Esophagus squamous epithelium (tissue), 5 donors: ENCODE measurements at regions not wholly inside any gene's neighbourhood (a gene's known extent, or its start where the extent isn't known, plus 50 kb on each side); places are given as distances from the start of the nearest gene placed in this dataset.
"Not testable (repeated sequence)": the region's sequence is repeated elsewhere in the genome, so short reads cannot be mapped to it uniquely, and the experiment has no call there.

Experiments
- DNase-seq: peaks from one replicate; lab custom pipeline; 2025; lab: John Stamatoyannopoulos, UW
- H3K27ac ChIP-seq, 4 donors: fragments of 200-600 bp; sonication (generic); one replicate each; pipeline ENCODE4 v1.5.1; 2016 to 2019; ENCODE audit warnings: mild to moderate bottlenecking in 1 of 4
- H3K27me3 ChIP-seq, 4 donors: fragments of 200-600 bp; sonication (generic); 1 replicate in 3 of 4; 2 replicates in 1 of 4; pipeline versions ENCODE4 v1.5.1 to v1.6.0; 2017 to 2021; ENCODE audit warnings: antibody characterized with exemption in 1 of 4
- H3K36me3 ChIP-seq, 3 donors: fragments of 200-600 bp; sonication (generic); one replicate each; pipeline ENCODE4 v1.5.1; 2016 to 2019
- H3K4me1 ChIP-seq, 3 donors: fragments of 200-600 bp; sonication (generic); one replicate each; pipeline ENCODE4 v1.5.1; 2017 to 2019
- H3K4me3 ChIP-seq, 4 donors: fragments of 200-600 bp; sonication (generic); 1 replicate in 3 of 4; 2 replicates in 1 of 4; pipeline ENCODE4 v1.5.1; 2016 to 2019; ENCODE audit warnings: mild to moderate bottlenecking in 2 of 4, moderate library complexity in 1 of 4
- H3K9me3 ChIP-seq, 3 donors: fragments of 200-600 bp; sonication (generic); one replicate each; pipeline ENCODE4 v1.5.1; 2016 to 2019
- POLR2A ChIP-seq, 4 donors: fragments of 450-650 bp; IDR thresholded peaks; one replicate each; pipeline ENCODE4 v1.6.1; 2017; ENCODE audit warnings: antibody characterized with exemption in 4 of 4, mild to moderate bottlenecking in 4 of 4, moderate library complexity in 3 of 4
- WGBS, 2 donors: methylation state at CpG; one replicate each; pipeline ENCODE4 v1.1.5; 2018; 5-methylcytosine and 5-hydroxymethylcytosine counted together
- intact Hi-C: fragments of 100-400 bp; cut with DNase I; formaldehyde crosslinking; loops from one replicate; pipeline ENCODE4 v1.15.0; 2022
- TF ChIP-seq, protein P1 (sequence below), 6 experiments: fragments of 450-650 bp in 4 of 6; fragments of 200-600 bp in 2 of 6; sonication (generic) in 2 of 6; IDR thresholded peaks; one replicate each; pipeline ENCODE4 v1.5.1; 2016 to 2019; ENCODE audit warnings: antibody characterized with exemption in 6 of 6, mild to moderate bottlenecking in 4 of 6, moderate library complexity in 4 of 6
- donor health status: DM: yes; HTN: yes; CAD: no.

DNA sequence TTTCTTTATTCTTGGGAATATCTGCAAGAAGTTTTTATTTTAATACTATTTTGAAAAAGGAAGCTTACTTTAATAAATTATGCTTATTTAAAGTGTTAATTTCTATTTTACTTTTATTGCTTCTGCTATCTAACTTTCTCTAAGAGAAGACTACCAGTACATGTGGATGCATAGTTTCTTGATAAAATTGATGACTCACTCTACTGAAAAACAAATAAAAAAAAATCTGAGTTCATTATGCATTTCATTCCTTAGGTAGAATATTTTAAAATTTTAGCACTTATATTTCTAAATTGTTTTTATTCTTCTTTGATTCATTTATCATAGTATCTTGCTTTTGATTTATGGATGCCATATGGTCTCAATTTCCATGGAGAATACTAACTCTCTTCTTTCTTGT lies 217.9 kb downstream of the TAF11L14 start:
- Histone ChIP-seq H3K36me3 (no peaks in the 10 kb centered on the region), H3K27me3 (no peaks in the 10 kb centered on the region), H3K4me1 (peaks cover 0 to 12% (median 6%) of the 10 kb centered on the region in 3 donors), H3K4me3 (no peak overlapping the region), H3K27ac (no peak overlapping the region), H3K9me3 (no peaks in the 10 kb centered on the region)
- TF ChIP-seq, protein P1, sequence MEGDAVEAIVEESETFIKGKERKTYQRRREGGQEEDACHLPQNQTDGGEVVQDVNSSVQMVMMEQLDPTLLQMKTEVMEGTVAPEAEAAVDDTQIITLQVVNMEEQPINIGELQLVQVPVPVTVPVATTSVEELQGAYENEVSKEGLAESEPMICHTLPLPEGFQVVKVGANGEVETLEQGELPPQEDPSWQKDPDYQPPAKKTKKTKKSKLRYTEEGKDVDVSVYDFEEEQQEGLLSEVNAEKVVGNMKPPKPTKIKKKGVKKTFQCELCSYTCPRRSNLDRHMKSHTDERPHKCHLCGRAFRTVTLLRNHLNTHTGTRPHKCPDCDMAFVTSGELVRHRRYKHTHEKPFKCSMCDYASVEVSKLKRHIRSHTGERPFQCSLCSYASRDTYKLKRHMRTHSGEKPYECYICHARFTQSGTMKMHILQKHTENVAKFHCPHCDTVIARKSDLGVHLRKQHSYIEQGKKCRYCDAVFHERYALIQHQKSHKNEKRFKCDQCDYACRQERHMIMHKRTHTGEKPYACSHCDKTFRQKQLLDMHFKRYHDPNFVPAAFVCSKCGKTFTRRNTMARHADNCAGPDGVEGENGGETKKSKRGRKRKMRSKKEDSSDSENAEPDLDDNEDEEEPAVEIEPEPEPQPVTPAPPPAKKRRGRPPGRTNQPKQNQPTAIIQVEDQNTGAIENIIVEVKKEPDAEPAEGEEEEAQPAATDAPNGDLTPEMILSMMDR (IDR thresholded peaks at IDR 0.05) = no peak
- no peak for TF ChIP-seq POLR2A (IDR thresholded peaks at IDR 0.05)
- DNase-seq = no peak
- intact Hi-C loops = no loop called here

DNA sequence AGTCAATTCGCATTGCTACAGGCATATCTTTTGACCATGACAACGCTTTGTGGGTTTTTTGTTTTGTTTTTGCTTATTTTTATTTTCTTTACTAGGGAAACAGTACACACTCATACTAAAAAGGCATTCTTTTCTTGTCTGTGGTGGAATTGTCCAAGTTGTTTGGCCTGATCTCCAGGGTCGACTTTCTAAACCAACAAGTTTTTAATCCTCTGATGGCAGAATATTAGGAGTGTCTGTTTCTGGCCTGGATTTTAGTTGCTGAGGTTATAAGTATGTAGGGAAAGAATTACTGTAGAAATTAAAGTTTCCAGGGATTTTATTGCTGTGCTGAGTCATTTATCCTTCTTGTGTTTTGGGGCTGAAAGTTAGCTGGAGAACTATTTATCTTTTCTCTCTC lies 218.5 kb downstream of the TAF11L14 start:
- no peak overlapping the region for H3K4me3 ChIP-seq
- WGBS, 2 donors = 34 to 56% methylated on average over 3 of the region's 3 CpGs
- intact Hi-C loops = no loop called here
- peaks cover 0 to 12% (median 6%) of the 10 kb centered on the region in 3 donors for H3K4me1 ChIP-seq
- DNase-seq = no peak
- no peaks in the 10 kb centered on the region for H3K9me3 ChIP-seq
- H3K36me3 ChIP-seq = no peaks in the 10 kb centered on the region
- no peaks in the 10 kb centered on the region for H3K27me3 ChIP-seq
- TF ChIP-seq, protein P1 (IDR thresholded peaks at IDR 0.05) = no peak
- no peak for TF ChIP-seq POLR2A (IDR thresholded peaks at IDR 0.05)
- peak overlapping the region in 1 of 4 donors; percentile 40 for H3K27ac ChIP-seq

DNA sequence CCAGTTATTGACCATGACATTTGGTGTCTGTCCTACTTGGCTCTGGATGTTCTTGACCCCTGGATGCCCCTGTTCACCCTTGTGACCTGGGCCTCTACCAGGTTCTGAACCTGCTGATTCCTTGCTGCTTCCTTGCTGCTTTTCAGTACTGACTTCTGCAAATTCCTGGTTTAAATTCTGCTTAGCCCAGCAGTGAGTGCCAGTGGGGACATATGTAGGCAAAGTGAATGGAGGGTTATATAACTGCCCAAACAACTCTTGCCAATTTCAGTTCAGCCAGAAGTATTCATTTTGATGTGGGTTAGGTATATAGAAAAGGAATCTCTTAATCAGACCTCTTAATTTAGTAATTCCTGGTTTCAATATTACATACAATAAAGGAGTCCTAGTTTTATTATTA lies 220.6 kb downstream of the TAF11L14 start:
- Histone ChIP-seq H3K27ac (no peak overlapping the region), H3K27me3 (no peaks in the 10 kb centered on the region), H3K9me3 (no peaks in the 10 kb centered on the region), H3K4me3 (no peak overlapping the region), H3K36me3 (no peaks in the 10 kb centered on the region), H3K4me1 (peaks cover 0 to 12% (median 6%) of the 10 kb centered on the region in 3 donors)
- TF ChIP-seq POLR2A (IDR thresholded peaks at IDR 0.05) = no peak
- TF ChIP-seq, protein P1 (IDR thresholded peaks at IDR 0.05) = no peak
- intact Hi-C loops = no loop called here
- DNase-seq = no peak

DNA sequence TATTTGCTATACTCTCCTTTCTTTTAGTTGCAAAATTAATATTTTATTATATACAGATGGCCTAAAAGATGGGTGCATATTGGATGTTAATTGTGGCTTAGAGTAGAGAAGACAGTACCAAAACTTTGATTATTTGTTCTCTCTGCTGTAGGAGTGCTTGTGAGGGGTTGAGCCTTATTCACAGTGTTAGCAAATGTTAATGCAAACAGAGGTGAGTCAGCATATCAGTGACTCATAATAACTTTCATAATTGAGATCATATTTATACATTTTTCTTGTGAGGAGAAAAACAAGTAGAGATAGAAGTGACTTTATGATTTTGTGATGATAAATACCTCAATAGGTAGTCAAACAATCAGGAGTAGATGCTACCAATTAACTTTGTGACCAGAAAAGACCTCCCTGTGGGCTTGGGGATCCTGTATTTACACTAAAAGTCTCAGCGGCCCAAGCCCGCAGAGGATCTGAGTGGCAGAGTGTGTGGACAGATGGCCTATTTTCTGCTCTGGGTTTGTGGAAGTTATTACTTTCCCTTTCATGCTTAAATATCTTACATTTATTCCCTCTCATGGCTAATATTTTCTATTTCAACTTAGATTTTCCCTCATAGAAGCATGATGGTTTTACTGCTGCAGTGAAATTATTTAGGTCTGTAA lies 226.5 kb downstream of the TAF11L14 start:
- TF ChIP-seq, protein P1 (IDR thresholded peaks at IDR 0.05) = no peak
- TF ChIP-seq POLR2A (IDR thresholded peaks at IDR 0.05) = no peak
- DNase-seq = no peak
- H3K9me3 ChIP-seq = peaks cover 0 to 9% (median 9%) of the 10 kb centered on the region in 3 donors
- 87 to 88% methylated on average over 2 of the region's 2 CpGs for WGBS, 2 donors
- H3K4me1 ChIP-seq = peaks cover 0 to 10% (median 0%) of the 10 kb centered on the region in 3 donors
- no peaks in the 10 kb centered on the region for H3K36me3 ChIP-seq
- no peaks in the 10 kb centered on the region for H3K27me3 ChIP-seq
- no peak overlapping the region for H3K4me3 ChIP-seq
- intact Hi-C loops = no loop called here
- peak overlapping the region in 2 of 4 donors; percentile 5 to 10 for H3K27ac ChIP-seq

DNA sequence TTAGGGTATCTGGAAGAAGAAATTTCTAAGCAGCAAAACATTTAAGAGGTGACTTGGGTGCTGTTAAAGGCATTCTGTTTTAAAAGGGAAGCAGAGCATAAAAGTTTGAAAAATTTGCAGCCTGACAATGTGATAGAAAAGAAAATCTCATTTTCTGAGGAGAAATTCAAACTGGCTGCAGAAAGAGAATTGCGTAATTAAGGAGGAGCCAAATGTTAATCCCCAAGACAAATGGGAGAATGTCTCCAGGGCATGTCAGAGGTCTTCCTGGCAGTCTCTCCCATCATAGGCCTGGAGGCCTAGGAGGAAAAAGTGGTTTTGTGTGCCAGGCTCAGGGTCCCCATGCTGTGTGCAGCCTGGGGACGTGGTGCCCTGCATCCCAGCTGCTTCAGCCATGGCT lies 230.6 kb downstream of the TAF11L14 start:
- H3K4me3 ChIP-seq, H3K27me3 ChIP-seq, intact Hi-C loops, H3K4me1 ChIP-seq, H3K27ac ChIP-seq, H3K36me3 ChIP-seq, DNase-seq: not testable (repeated sequence)
- peaks cover 0 to 16% (median 9%) of the 10 kb centered on the region in 3 donors for H3K9me3 ChIP-seq
- WGBS, 2 donors = 69 to 71% methylated on average over 2 of the region's 2 CpGs

DNA sequence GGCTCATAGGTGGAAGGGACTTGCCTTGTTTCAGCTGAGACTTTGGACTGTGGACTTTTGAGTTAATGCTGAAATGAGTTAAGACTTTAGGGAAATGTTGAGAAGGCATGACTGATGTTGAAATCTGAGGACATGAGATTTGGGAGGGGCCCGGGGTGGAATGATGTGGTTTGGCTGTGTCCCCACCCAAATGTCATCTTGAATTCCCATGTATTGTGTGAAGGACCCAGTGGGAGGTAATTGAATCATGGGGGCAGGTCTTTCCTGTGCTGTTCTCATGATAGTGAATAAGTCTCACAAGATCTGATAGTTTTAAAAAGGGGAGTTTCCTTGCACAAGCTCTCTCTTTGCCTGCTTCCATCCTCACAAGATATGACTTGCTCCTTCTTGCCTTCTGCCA lies 231.7 kb downstream of the TAF11L14 start:
- H3K9me3 ChIP-seq = peaks cover 0 to 23% (median 9%) of the 10 kb centered on the region in 3 donors
- 31% methylated on average over 1 of the region's 1 CpG for WGBS, 2 donors
- H3K4me1 ChIP-seq, H3K27ac ChIP-seq, H3K36me3 ChIP-seq, DNase-seq, intact Hi-C loops, H3K4me3 ChIP-seq, H3K27me3 ChIP-seq: not testable (repeated sequence)
